T-helper 1 cell treated with Interleukin-12 subunit alpha and Interleukin-12 subunit beta and Interleukin-4 antibody, amounts not matched to agents 30 μg/mL and 1 μg/mL, for 36 hours (primary cell): ENCODE measurements at regions not wholly inside any gene's neighbourhood (a gene's known extent, or its start where the extent isn't known, plus 50 kb on each side); places are given as distances from the start of the nearest gene placed in this dataset.

Experiments
- H3K27ac Mint-ChIP-seq: one replicate; pipeline ENCODE4 v1.8.0; 2021; ENCODE audit warnings: mild to moderate bottlenecking, mixed read lengths
- H3K27me3 Mint-ChIP-seq: one replicate; pipeline ENCODE4 v1.8.0; 2021; ENCODE audit warnings: low read depth, mixed read lengths
- H3K36me3 Mint-ChIP-seq: one replicate; pipeline ENCODE4 v1.8.0; 2021; ENCODE audit warnings: low read depth, mixed read lengths
- H3K4me1 Mint-ChIP-seq: one replicate; pipeline ENCODE4 v1.8.0; 2021; ENCODE audit warnings: low read depth, mixed read lengths
- H3K4me3 Mint-ChIP-seq: one replicate; pipeline ENCODE4 v1.8.0; 2021; ENCODE audit warnings: mild to moderate bottlenecking, moderate library complexity, mixed read lengths
- H3K9me3 Mint-ChIP-seq: one replicate; pipeline ENCODE4 v1.8.0; 2021; ENCODE audit warnings: mixed read lengths

DNA sequence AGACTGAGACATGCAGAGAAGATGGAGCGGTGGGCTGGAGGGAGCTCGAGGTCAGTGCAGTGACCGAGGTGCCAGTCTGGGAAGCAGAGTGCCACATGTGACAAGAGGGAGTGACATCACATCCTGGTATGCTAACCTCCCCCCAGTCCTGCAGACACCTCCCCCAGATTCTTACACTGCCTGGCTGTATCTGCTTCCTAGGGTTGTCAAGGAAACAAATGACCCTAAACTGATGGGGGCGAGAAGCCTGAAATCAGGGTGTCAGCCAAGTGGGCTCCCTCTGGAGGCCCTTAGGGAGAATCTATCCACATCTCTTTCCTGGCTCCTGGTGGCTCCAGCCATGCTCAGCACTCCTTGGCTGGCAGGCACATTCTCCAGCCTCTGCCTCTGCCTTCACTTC is 316.1 kb upstream of the ZMIZ1 start:
- Mint-ChIP-seq H3K9me3 (no peaks in the 10 kb centered on the region), H3K27ac (no peak overlapping the region), H3K36me3 (no peaks in the 10 kb centered on the region), H3K4me3 (no peak overlapping the region), H3K27me3 (peaks cover 18% of the 10 kb centered on the region), H3K4me1 (peaks cover 9% of the 10 kb centered on the region)

DNA sequence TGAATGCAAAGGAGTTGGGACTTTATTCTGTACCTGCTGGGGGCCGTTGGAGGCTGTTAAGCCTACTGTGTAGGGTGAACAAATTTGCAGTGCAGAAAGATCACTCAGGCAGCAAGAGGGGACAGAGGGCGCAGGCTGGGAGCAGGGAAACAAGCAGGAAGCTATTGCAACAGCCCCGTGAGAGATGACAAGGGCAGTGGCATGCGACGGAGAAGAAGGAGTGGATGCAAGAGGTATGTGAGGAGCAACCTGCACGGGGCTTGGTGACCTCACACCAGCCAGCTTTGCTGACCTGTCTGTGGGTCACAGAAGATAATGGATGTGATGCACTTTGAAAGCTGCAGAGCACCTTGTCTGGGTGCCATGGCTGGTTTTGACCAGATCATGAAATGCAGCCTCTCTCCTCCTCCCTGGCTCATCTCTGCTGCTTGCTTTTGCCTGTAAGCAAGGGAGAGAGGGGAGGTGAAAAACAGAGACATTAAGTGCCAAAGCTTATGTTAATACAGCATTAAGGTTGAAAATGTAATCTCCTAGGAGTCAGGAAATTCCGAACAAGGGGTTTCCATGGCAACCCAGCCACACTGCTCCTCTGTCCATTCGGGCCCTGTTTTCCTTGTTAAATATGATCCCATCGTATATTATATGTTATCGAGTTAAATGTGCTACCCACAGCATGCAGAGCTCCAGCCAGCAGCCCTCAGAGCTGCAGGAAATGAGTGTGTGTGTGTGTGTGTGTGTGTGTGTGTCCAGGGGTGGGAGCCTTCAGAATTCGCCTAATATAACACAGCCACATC is 314.3 kb upstream of the ZMIZ1 start:
- Mint-ChIP-seq H3K27ac (no peak overlapping the region), H3K27me3 (peaks cover 18% of the 10 kb centered on the region), H3K9me3 (no peaks in the 10 kb centered on the region), H3K4me3 (no peak overlapping the region), H3K4me1 (peaks cover 9% of the 10 kb centered on the region), H3K36me3 (no peaks in the 10 kb centered on the region)

DNA sequence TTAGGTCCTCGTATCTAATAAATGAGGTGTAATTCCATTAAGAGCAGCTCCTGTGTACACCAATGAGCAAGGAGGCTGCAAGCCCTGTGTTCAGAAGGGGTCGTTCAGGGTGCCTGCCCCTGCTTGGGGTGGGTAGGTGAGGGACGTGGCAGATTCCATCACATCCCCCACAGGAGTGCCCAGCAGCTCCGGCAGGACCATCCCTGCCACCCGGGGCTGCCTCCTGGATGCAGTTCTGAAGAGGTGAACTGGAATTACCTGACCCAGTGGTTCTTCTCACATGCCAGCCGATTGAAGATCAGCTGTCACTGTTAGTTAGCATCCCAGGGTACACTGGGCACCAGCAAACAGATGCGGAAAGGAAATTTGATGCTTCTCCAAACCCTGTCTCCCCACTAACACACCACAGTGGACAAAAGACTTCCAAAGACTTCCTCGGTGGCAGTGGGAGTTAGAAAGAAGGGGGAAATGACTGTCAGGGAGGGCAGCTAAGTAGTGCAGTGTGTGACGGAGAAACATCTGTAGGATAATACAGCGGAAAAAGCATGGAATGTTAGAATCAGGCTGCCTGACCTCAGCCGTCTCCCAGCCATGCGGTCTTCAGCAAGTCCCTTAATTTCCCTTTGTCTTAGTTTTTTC is 313.6 kb upstream of the ZMIZ1 start:
- H3K4me1 Mint-ChIP-seq, result peaks cover 9% of the 10 kb centered on the region
- H3K27me3 Mint-ChIP-seq, result peaks cover 18% of the 10 kb centered on the region
- H3K27ac Mint-ChIP-seq, result no peak overlapping the region
- H3K36me3 Mint-ChIP-seq, result no peaks in the 10 kb centered on the region
- H3K9me3 Mint-ChIP-seq, result no peaks in the 10 kb centered on the region
- no peak overlapping the region for H3K4me3 Mint-ChIP-seq

DNA sequence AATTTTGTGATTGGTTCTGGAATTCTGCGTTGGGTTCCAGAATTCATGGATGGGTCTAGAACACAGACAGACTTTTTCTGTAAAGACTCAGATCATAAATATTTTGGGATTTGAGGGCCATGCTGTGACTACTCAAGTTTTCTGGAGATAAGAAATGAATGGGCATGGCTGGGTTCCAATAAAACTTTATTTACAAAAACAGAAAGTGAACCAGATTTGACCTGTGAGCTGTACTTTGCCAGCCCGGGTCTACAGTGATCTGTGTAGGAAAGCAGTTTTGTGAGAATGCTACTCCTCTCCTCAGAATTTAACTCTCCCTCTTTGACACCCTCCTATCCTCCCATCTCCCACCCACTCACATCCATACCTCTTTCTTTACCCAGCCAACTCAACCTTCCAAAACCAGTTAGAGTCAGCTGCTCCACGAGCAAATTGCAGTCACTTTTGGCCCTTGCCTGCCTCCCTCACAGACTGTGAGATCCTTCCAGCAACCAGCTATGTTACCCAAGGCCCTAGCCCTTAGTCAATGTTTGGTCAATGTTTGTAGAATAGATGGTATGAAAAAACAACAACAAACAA is 312.8 kb upstream of the ZMIZ1 start:
- peaks cover 9% of the 10 kb centered on the region for H3K4me1 Mint-ChIP-seq
- H3K36me3 Mint-ChIP-seq, result no peaks in the 10 kb centered on the region
- H3K9me3 Mint-ChIP-seq, result no peaks in the 10 kb centered on the region
- H3K4me3 Mint-ChIP-seq, result no peak overlapping the region
- H3K27me3 Mint-ChIP-seq, result peaks cover 18% of the 10 kb centered on the region
- H3K27ac Mint-ChIP-seq, result no peak overlapping the region

DNA sequence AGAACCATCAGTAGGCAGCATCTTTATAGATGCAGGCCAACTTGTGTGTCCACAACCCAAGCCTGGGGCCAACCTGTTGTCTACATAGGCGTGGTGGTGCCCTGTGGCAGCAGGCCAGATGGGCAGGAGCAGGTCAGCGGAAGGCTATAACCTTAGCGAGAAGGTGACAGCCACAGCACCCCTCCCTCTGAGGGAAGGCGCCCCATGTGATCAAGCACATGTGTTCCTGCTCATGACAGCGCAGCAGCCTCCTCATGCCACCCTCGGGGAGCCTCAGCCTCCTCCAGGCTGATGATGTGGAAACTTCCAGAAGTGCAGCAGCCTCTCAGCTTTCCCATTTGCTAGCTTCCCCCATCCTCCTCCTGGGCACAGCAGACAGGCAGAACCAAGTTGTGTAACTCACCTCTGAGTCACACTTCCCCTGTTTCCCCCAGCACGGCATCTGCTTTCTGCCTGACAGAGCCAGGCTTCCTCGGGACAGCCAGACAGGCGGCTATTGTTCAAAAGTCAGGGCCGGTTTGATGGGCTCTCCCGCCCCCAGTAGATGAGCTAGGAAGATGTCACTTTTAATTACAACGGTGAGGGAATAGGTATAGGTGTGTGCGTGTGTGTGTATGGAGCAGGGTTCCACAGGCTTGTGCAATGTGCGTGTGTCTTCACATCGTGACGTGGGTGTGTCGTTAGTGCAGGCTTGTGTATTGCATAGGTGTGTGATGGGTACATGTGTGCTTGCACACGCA is 312.0 kb upstream of the ZMIZ1 start:
- Mint-ChIP-seq H3K4me1 (peaks cover 9% of the 10 kb centered on the region), H3K4me3 (no peak overlapping the region), H3K9me3 (no peaks in the 10 kb centered on the region), H3K27ac (no peak overlapping the region), H3K36me3 (no peaks in the 10 kb centered on the region), H3K27me3 (peaks cover 14% of the 10 kb centered on the region)

DNA sequence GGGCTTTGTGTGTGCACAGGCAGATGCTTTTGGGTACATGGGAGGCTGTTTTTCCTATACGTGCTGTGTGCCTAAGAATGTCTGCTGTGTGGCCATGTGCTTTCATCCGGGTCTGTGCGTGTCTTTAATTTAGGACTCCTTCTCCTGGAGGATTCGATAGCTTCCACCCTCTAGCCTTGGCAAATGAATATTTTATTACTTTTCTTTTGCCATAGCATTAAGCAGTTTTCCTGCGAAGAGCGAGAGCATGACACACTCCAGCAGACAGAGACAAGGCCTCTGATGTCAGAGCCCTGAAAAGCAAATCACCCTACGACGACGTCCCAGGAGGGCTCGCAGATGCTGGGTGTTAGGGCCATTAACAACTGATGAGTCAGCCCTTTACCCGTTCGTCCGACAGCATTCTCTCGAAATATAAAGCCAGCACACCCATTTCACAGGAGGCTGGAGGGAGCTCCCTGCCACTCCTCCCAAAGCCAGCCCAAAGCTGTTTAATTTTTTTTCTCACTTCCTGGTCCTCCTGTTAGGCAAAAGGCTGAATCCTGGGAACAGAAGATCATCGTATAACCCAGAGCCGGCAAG is 311.3 kb upstream of the ZMIZ1 start:
- H3K9me3 Mint-ChIP-seq, result no peaks in the 10 kb centered on the region
- peaks cover 14% of the 10 kb centered on the region for H3K27me3 Mint-ChIP-seq
- no peaks in the 10 kb centered on the region for H3K36me3 Mint-ChIP-seq
- no peak overlapping the region for H3K27ac Mint-ChIP-seq
- no peak overlapping the region for H3K4me3 Mint-ChIP-seq
- peaks cover 9% of the 10 kb centered on the region for H3K4me1 Mint-ChIP-seq

DNA sequence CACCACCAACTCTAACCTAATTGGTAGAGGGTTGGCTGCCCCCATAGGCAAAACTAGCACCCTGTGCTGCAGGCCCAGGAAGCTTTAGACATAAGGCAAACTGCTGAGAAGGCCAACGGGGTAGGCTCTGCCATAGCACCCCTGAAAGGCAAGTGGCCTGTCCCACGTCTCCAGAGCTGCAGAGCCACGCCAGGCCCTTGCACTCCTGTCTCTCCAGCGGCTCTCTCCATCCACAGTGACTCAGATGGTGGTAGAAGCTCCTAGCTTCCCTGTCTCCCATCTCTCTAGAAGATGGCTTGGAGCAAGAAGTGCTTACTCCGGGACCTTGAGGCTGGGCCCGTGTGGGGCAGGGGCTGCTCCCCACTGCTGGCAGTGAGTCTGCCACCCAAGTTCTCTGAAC is 310.6 kb upstream of the ZMIZ1 start:
- Mint-ChIP-seq H3K27ac (no peak overlapping the region), H3K4me3 (no peak overlapping the region), H3K4me1 (peaks cover 9% of the 10 kb centered on the region), H3K9me3 (no peaks in the 10 kb centered on the region), H3K36me3 (no peaks in the 10 kb centered on the region), H3K27me3 (peaks cover 14% of the 10 kb centered on the region)

DNA sequence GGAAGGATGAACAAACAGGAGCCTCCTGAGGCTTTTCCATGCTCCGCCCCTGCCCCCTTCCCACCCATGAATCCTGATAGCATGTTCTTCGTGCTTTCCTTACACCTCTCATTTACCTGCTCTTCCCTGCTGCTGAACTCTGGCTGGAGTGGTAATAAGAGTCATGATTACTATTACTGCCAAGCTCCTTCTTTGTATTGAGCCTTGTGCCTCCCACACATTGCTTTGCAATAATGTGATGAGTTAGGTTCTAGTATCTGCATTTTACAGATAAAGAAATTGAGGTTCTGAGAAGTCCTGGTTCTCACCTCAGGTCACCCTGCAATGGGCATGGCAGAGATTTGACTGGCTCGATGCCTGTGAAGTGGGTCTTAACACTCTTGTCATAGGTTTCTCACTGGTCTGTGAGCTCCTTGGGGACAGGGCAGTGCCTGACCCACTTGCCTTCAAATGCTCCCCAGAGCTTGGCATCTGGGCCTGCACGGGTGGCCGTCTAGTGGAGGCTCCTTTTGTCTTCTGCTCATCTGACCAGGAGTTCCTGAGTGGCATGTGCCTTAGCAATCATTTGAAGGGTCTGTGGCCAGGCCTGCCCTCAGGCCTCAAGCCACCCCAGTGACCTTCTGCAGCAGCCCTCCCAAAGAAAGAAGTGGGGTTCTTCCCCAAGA is 309.2 kb upstream of the ZMIZ1 start:
- no peak overlapping the region for H3K4me3 Mint-ChIP-seq
- H3K9me3 Mint-ChIP-seq, result no peaks in the 10 kb centered on the region
- H3K36me3 Mint-ChIP-seq, result no peaks in the 10 kb centered on the region
- H3K27ac Mint-ChIP-seq, result no peak overlapping the region
- H3K27me3 Mint-ChIP-seq, result peaks cover 4% of the 10 kb centered on the region
- H3K4me1 Mint-ChIP-seq, result peaks cover 7% of the 10 kb centered on the region

DNA sequence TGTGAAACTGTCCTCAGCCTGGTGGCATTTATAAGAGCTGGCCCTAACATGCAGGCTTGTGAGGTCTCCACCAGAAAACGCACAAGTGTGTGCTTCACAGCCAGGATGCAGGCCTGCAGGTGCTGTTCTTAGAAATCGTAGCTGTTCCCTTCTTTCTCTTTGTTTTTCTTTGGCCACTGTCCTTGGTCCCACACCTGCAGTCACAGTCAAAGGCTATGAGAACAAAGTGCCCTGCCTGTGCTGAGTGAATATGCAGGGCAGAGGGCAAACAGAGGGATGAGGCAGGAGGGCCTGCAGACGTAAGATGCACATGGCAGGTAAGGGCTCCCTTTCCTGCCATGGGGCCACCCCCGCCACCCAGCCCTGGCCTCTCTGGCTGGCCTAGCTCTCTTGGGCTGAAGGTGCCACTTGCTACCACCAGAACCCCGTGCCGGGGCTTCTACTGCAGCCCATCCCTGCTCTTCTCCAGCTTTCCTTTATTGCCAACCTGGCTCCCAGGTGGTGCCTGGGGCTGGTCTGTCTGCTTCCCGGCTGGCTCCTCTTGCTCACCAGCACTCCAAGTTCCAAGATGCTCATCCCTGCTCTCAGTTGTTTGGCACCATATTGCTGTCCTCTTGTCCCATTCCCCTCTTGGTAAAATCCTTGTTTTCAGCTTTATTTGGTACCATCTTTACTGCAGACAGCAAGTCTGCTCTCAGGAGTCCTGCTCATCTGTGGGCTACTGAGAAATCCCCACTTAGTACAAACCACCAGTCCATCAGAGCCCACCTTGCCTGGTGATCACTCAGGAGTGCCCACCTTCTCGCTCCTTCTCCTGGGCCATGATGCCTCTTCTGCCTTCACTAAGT is 308.1 kb upstream of the ZMIZ1 start:
- Mint-ChIP-seq H3K4me3 (no peak overlapping the region), H3K4me1 (peaks cover 7% of the 10 kb centered on the region), H3K27ac (no peak overlapping the region), H3K27me3 (peaks cover 4% of the 10 kb centered on the region), H3K9me3 (no peaks in the 10 kb centered on the region), H3K36me3 (no peaks in the 10 kb centered on the region)

DNA sequence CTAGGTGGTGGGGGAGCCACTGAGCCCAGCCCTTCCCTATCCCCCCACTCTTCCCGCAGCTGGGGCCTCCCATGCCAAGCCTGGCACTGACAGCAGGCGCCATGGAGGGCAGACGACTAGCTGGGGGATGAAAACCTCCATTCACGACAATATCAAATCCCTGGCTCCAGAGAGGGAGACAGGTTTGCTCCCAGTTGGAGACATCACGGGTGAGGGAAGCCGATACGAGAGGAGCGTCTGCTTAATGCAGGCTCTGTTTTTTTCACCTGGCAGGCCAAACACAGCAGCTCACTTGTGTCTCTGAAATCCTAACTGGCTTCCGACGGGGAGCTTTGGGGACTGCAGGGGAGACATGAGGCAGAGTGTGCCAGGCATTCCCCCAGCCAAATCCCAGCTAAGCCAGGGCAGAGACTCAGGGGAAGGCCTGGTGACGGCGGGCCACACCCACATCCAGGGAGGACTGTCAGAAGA is 307.4 kb upstream of the ZMIZ1 start:
- no peak overlapping the region for H3K27ac Mint-ChIP-seq
- peaks cover 4% of the 10 kb centered on the region for H3K4me1 Mint-ChIP-seq
- H3K27me3 Mint-ChIP-seq, result peaks cover under 1% of the 10 kb centered on the region
- no peak overlapping the region for H3K4me3 Mint-ChIP-seq
- no peaks in the 10 kb centered on the region for H3K36me3 Mint-ChIP-seq
- H3K9me3 Mint-ChIP-seq, result no peaks in the 10 kb centered on the region

DNA sequence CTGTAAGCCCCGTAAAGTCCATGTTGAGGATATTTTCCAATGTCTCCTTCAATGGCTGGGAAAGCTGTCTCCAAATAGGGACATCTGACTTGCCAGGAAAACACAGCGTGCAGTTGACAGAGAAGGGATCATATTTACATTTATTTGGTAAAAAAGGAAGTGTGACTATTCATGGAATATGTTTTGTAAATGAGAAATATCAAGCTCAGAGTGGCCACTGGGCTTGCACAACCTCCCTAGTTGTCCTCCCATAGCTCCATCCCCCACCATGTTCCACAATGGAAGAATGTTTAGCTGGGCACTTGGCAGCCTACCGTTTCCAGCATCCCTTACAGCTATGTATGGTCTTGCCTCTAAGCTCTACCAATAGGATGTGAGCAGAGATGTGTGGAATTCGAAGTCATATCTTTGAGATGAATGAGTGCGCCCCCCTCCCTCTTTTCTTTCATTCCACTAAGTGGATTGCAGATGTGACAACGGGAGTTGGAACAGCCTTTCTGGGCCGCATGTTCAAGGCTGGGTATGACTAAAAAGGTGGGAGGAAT is 306.6 kb upstream of the ZMIZ1 start:
- no peak overlapping the region for H3K27ac Mint-ChIP-seq
- H3K4me1 Mint-ChIP-seq, result no peaks in the 10 kb centered on the region
- H3K36me3 Mint-ChIP-seq, result no peaks in the 10 kb centered on the region
- H3K9me3 Mint-ChIP-seq, result no peaks in the 10 kb centered on the region
- H3K27me3 Mint-ChIP-seq, result no peaks in the 10 kb centered on the region
- no peak overlapping the region for H3K4me3 Mint-ChIP-seq

DNA sequence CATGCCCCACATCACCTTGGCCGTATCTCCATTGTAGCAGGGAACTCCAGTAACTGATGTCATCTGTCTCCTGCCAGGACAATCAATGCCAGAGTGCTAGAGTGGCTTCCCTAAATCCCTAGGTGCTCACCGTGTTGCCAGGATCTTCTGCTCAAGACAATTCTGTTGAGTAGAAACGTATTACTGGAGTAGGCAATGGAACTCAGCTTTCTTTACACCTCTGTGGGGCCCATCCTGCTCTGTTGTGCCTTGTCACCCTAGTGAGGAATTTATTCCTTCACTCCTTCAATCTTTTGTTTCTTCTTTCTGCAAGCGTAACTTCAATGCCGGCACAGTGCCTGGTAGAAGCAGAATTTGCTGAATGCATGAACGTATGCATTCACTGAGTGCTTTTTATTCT is 305.5 kb upstream of the ZMIZ1 start:
- Mint-ChIP-seq H3K9me3 (no peaks in the 10 kb centered on the region), H3K27me3 (no peaks in the 10 kb centered on the region), H3K27ac (peak overlapping the region; percentile 52), H3K4me1 (no peaks in the 10 kb centered on the region), H3K36me3 (no peaks in the 10 kb centered on the region), H3K4me3 (no peak overlapping the region)
